Endothelial cell (in vitro differentiated cells): ENCODE measurements at regions not wholly inside any gene's neighbourhood (a gene's known extent, or its start where the extent isn't known, plus 50 kb on each side); places are given as distances from the start of the nearest gene placed in this dataset.

Experiments
- DNase-seq: peaks from one replicate; pipeline ENCODE4 v3.0.0; 2021; ENCODE audit warnings: low spot score
- H3K27ac Mint-ChIP-seq: one replicate; pipeline ENCODE4 v1.8.0; 2021; ENCODE audit warnings: mixed read lengths, inconsistent platforms; ENCODE audit not compliant: unreplicated experiment
- H3K27me3 Mint-ChIP-seq: one replicate; pipeline ENCODE4 v1.8.0; 2021; ENCODE audit warnings: mild to moderate bottlenecking, moderate library complexity, mixed read lengths, inconsistent platforms; ENCODE audit not compliant: unreplicated experiment
- H3K36me3 Mint-ChIP-seq: one replicate; pipeline ENCODE4 v1.8.0; 2021; ENCODE audit warnings: mild to moderate bottlenecking, low read depth, mixed read lengths, inconsistent platforms; ENCODE audit not compliant: unreplicated experiment
- H3K4me1 Mint-ChIP-seq: one replicate; pipeline ENCODE4 v1.8.0; 2021; ENCODE audit warnings: mild to moderate bottlenecking, mixed read lengths, inconsistent platforms; ENCODE audit not compliant: unreplicated experiment
- H3K4me3 Mint-ChIP-seq: one replicate; pipeline ENCODE4 v1.8.0; 2021; ENCODE audit warnings: mild to moderate bottlenecking, mixed read lengths, inconsistent platforms; ENCODE audit not compliant: unreplicated experiment
- H3K9me3 Mint-ChIP-seq: one replicate; pipeline ENCODE4 v1.8.0; 2021; ENCODE audit warnings: mixed read lengths, inconsistent platforms; ENCODE audit not compliant: unreplicated experiment
- CTCF ChIP-seq: fragments of 200-600 bp; sonication (generic); IDR thresholded peaks from one replicate; pipeline ENCODE4 v1.5.0; 2021; ENCODE audit warnings: antibody characterized with exemption; ENCODE audit not compliant: unreplicated experiment

- Mint-ChIP-seq H3K4me3 (no peak overlapping the region), H3K27ac (no peak overlapping the region), H3K9me3 (no peaks in the 10 kb centered on the region), H3K4me1 (no peaks in the 10 kb centered on the region), H3K36me3 (no peaks in the 10 kb centered on the region), H3K27me3 (peaks cover 1% of the 10 kb centered on the region)
- no peak for DNase-seq
- TF ChIP-seq CTCF: no peak
Observed at GRCh38 chr2:147442816-147443215, 402.0 kb upstream of the ACVR2A start.

- no peaks in the 10 kb centered on the region for H3K4me1 Mint-ChIP-seq
- no peaks in the 10 kb centered on the region for H3K36me3 Mint-ChIP-seq
- no peak for DNase-seq
- no peak overlapping the region for H3K27ac Mint-ChIP-seq
- H3K27me3 Mint-ChIP-seq: peaks cover 1% of the 10 kb centered on the region
- H3K9me3 Mint-ChIP-seq: no peaks in the 10 kb centered on the region
- no peak overlapping the region for H3K4me3 Mint-ChIP-seq
- TF ChIP-seq CTCF: no peak
Observed at GRCh38 chr2:147441182-147441581, 403.6 kb upstream of the ACVR2A start.

DNA sequence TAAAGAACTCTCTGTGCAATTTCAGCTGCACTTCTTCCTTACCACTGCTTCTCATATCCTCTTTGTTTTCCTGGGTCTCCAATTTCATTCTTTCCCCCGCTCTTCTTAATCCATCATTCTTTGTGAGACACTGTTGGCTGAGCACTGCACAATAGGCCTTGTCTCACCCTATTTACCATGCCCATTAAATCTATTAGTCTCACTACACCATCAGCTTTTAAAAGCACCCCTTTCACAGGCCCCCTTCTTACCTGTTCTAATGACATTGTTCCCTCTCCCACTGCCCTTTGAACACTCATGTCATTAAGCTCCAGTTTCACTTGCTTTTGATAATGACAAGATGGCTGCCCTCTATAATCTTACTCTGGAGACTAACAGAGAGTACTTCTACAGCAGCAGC lies 404.1 kb upstream of the ACVR2A start:
- H3K4me3 Mint-ChIP-seq: no peak overlapping the region
- no peaks in the 10 kb centered on the region for H3K9me3 Mint-ChIP-seq

GRCh38 chr2:147439986-147440385 lies 404.8 kb upstream of the ACVR2A start:
- no peaks in the 10 kb centered on the region for H3K27me3 Mint-ChIP-seq
- H3K9me3 Mint-ChIP-seq: no peaks in the 10 kb centered on the region
- no peaks in the 10 kb centered on the region for H3K4me1 Mint-ChIP-seq
- DNase-seq: no peak
- H3K27ac Mint-ChIP-seq: no peak overlapping the region
- H3K36me3 Mint-ChIP-seq: no peaks in the 10 kb centered on the region
- no peak for TF ChIP-seq CTCF
- no peak overlapping the region for H3K4me3 Mint-ChIP-seq

More for the DNA sequence above, 404.1 kb upstream of the ACVR2A start:
- DNase-seq: no peak
- Mint-ChIP-seq H3K27ac (no peak overlapping the region), H3K4me1 (no peaks in the 10 kb centered on the region), H3K27me3 (no peaks in the 10 kb centered on the region), H3K36me3 (no peaks in the 10 kb centered on the region)
- TF ChIP-seq CTCF: no peak

DNA sequence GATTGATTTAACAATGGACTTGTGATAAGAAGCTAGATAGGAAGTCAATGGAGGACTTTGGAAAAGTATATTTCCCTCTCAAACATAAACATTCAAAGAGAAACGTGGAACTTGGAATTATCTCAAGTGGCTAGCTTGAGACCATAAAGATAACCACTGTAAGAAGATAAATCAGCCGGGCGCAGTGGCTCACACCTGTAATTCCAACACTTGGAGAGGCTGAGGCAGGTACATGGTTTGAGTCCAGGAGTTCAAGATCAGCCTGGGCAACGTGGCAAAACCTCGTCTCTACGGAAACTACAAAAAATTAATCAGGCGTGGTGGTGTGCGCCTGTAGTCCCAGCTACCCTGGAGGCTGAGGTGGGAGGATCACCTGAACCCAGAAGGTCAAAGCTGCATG lies 405.9 kb upstream of the ACVR2A start:
- Mint-ChIP-seq H3K4me1 (no peaks in the 10 kb centered on the region), H3K9me3 (no peaks in the 10 kb centered on the region), H3K27me3 (no peaks in the 10 kb centered on the region), H3K36me3 (no peaks in the 10 kb centered on the region), H3K27ac (no peak overlapping the region), H3K4me3 (no peak overlapping the region)
- no peak for DNase-seq
- TF ChIP-seq CTCF: no peak
